GM19372 (cell line): ENCODE measurements at regions not wholly inside any gene's neighbourhood (a gene's known extent, or its start where the extent isn't known, plus 50 kb on each side); places are given as distances from the start of the nearest gene placed in this dataset.

ENCODE experiments used
- ATAC-seq: cut with Tn5 transposase; IDR thresholded peaks from one replicate; pipeline ENCODE4 v1.9.1; 2021; ENCODE audit warnings: mild to moderate bottlenecking, low read depth, moderate library complexity; ENCODE audit not compliant: unreplicated experiment

GRCh38 chr3:178405531-178405930, 130.7 kb upstream of the KCNMB2 start:
- no peak for ATAC-seq

- ATAC-seq, result no peak
These were observed 130.0 kb upstream of the KCNMB2 start for GRCh38 chr3:178406206-178406605.

GRCh38 chr3:178415384-178415783, 120.9 kb upstream of the KCNMB2 start:
- ATAC-seq, result no peak

- no peak for ATAC-seq
These were observed 118.5 kb upstream of the KCNMB2 start for GRCh38 chr3:178417736-178418135.

GRCh38 chr3:178419071-178419470, 117.2 kb upstream of the KCNMB2 start:
- no peak for ATAC-seq

GRCh38 chr3:178420033-178420432, 116.2 kb upstream of the KCNMB2 start:
- no peak for ATAC-seq

- no peak for ATAC-seq
These were observed 115.2 kb upstream of the KCNMB2 start for GRCh38 chr3:178421069-178421468.

GRCh38 chr3:178422406-178422805, 113.8 kb upstream of the KCNMB2 start:
- no peak for ATAC-seq

GRCh38 chr3:178428037-178428436, 108.2 kb upstream of the KCNMB2 start:
- ATAC-seq, result no peak

- ATAC-seq, result no peak
These were observed 101.9 kb upstream of the KCNMB2 start for GRCh38 chr3:178434206-178434805.

GRCh38 chr3:178435575-178435974, 100.7 kb upstream of the KCNMB2 start:
- ATAC-seq, result no peak

- peak; percentile 61 for ATAC-seq
These were observed 99.5 kb upstream of the KCNMB2 start for GRCh38 chr3:178436773-178437172.

- no peak for ATAC-seq
These were observed 99.0 kb upstream of the KCNMB2 start for GRCh38 chr3:178437236-178437635.

- ATAC-seq, result no peak
These were observed 96.7 kb upstream of the KCNMB2 start for GRCh38 chr3:178439504-178439903.

GRCh38 chr3:178440043-178440442, 96.2 kb upstream of the KCNMB2 start:
- ATAC-seq, result no peak

- ATAC-seq, result no peak
These were observed 92.6 kb upstream of the KCNMB2 start for GRCh38 chr3:178443634-178444033.

- ATAC-seq, result no peak
These were observed 91.1 kb upstream of the KCNMB2 start for GRCh38 chr3:178445139-178445538.

- ATAC-seq, result no peak
These were observed 90.2 kb upstream of the KCNMB2 start for GRCh38 chr3:178446059-178446458.

- ATAC-seq, result no peak
These were observed 85.8 kb upstream of the KCNMB2 start for GRCh38 chr3:178450476-178450875.

GRCh38 chr3:178451799-178452198, 84.4 kb upstream of the KCNMB2 start:
- no peak for ATAC-seq

- ATAC-seq, result no peak
These were observed 81.5 kb upstream of the KCNMB2 start for GRCh38 chr3:178454726-178455125.

GRCh38 chr3:178455226-178455625, 81.0 kb upstream of the KCNMB2 start:
- no peak for ATAC-seq

GRCh38 chr3:178455946-178456345, 80.3 kb upstream of the KCNMB2 start:
- no peak for ATAC-seq
